ENCODE measurements at regions not wholly inside any gene's neighbourhood (a gene's known extent, or its start where the extent isn't known, plus 50 kb on each side); places are given as distances from the start of the nearest gene placed in this dataset.

GRCh38 chr5:68420476-68421344 is 205.2 kb downstream of the PIK3R1 start:
- Histone ChIP-seq H3K27ac (no peak overlapping the region), H3K4me1 (ENCODE audit: insufficient read depth) (peaks cover 16% of the 10 kb centered on the region), H3K36me3 (no peaks in the 10 kb centered on the region), H3K27me3 (no peaks in the 10 kb centered on the region), H3K9me3 (no peaks in the 10 kb centered on the region), H3K4me3 (no peak overlapping the region)
- intact Hi-C loops (cut with DNase I), result no loop called here
- 62 to 73% (median 70%) methylated on average over 10 of the region's 10 CpGs for WGBS, 3 donors
- peak; percentile 27 to 59 (median 38) for DNase-seq
- no peak for TF ChIP-seq CTCF (IDR thresholded peaks at IDR 0.05)
- no peak for TF ChIP-seq EP300 (IDR thresholded peaks at IDR 0.05)
- TF ChIP-seq POLR2A (IDR thresholded peaks at IDR 0.05), result no peak

GRCh38 chr5:68421485-68422220 is 206.1 kb downstream of the PIK3R1 start:
- H3K27me3 ChIP-seq, result no peaks in the 10 kb centered on the region
- H3K9me3 ChIP-seq, result no peaks in the 10 kb centered on the region
- WGBS, 3 donors, result 95 to 97% (median 96%) methylated on average over 9 of the region's 9 CpGs
- DNase-seq, result no peak
- H3K36me3 ChIP-seq, result no peaks in the 10 kb centered on the region
- intact Hi-C loops (cut with DNase I), result no loop called here
- TF ChIP-seq POLR2A (IDR thresholded peaks at IDR 0.05), result no peak
- TF ChIP-seq CTCF (IDR thresholded peaks at IDR 0.05), result no peak
- no peak for TF ChIP-seq EP300 (IDR thresholded peaks at IDR 0.05)
- no peak overlapping the region for H3K27ac ChIP-seq
- peaks cover 16% of the 10 kb centered on the region for H3K4me1 ChIP-seq (ENCODE audit: insufficient read depth)
- H3K4me3 ChIP-seq, result no peak overlapping the region

GRCh38 chr5:68423154-68423811 is 207.7 kb downstream of the PIK3R1 start:
- H3K27me3 ChIP-seq, result no peaks in the 10 kb centered on the region
- DNase-seq, result no peak
- no peak for TF ChIP-seq POLR2A (IDR thresholded peaks at IDR 0.05)
- no peak for TF ChIP-seq EP300 (IDR thresholded peaks at IDR 0.05)
- TF ChIP-seq CTCF (IDR thresholded peaks at IDR 0.05), result no peak
- H3K27ac ChIP-seq, result no peak overlapping the region
- no peak overlapping the region for H3K4me3 ChIP-seq
- peaks cover 14% of the 10 kb centered on the region for H3K4me1 ChIP-seq (ENCODE audit: insufficient read depth)
- intact Hi-C loops (cut with DNase I), result no loop called here
- WGBS, 3 donors, result 90 to 95% (median 94%) methylated on average over 6 of the region's 6 CpGs
- H3K36me3 ChIP-seq, result no peaks in the 10 kb centered on the region
- H3K9me3 ChIP-seq, result no peaks in the 10 kb centered on the region

- H3K4me1 ChIP-seq (ENCODE audit: insufficient read depth), result peaks cover 10% of the 10 kb centered on the region
- H3K9me3 ChIP-seq, result no peaks in the 10 kb centered on the region
- no peaks in the 10 kb centered on the region for H3K36me3 ChIP-seq
- no peak overlapping the region for H3K27ac ChIP-seq
- intact Hi-C loops (cut with DNase I), result no loop called here
- DNase-seq, result no peak
- no peak overlapping the region for H3K4me3 ChIP-seq
- 53 to 61% (median 56%) methylated on average over 6 of the region's 6 CpGs for WGBS, 3 donors
- TF ChIP-seq EP300 (IDR thresholded peaks at IDR 0.05) (no peak), CTCF (IDR thresholded peaks at IDR 0.05) (no peak), POLR2A (IDR thresholded peaks at IDR 0.05) (no peak)
- H3K27me3 ChIP-seq, result no peaks in the 10 kb centered on the region
Measured at GRCh38 chr5:68424799-68425537, 209.4 kb downstream of the PIK3R1 start.

Data from ovary (tissue), 7 donors.